ENCODE measurements at regions not wholly inside any gene's neighbourhood (a gene's known extent, or its start where the extent isn't known, plus 50 kb on each side); places are given as distances from the start of the nearest gene placed in this dataset.

DNA sequence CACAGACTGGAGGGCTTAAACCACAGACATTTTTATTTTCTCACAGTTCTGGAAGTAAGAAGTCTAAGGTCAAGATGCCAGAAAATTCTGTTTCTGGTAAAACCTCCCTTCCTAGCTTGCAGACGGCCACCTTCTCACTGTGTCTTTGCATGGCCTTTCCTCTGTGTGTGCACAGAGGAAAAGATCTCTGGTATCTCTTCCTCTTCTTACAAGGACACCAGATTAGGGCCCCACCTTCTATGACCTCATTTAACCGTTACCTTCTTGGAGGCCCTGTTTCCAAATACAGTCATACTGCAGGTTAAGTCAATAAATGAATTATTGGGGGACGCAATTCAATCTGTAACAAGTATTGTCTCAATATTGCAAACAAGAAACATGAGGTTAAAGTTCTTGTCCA, 63.0 kb upstream of the PRDX6 start (continued):
- TF ChIP-seq, protein P1, sequence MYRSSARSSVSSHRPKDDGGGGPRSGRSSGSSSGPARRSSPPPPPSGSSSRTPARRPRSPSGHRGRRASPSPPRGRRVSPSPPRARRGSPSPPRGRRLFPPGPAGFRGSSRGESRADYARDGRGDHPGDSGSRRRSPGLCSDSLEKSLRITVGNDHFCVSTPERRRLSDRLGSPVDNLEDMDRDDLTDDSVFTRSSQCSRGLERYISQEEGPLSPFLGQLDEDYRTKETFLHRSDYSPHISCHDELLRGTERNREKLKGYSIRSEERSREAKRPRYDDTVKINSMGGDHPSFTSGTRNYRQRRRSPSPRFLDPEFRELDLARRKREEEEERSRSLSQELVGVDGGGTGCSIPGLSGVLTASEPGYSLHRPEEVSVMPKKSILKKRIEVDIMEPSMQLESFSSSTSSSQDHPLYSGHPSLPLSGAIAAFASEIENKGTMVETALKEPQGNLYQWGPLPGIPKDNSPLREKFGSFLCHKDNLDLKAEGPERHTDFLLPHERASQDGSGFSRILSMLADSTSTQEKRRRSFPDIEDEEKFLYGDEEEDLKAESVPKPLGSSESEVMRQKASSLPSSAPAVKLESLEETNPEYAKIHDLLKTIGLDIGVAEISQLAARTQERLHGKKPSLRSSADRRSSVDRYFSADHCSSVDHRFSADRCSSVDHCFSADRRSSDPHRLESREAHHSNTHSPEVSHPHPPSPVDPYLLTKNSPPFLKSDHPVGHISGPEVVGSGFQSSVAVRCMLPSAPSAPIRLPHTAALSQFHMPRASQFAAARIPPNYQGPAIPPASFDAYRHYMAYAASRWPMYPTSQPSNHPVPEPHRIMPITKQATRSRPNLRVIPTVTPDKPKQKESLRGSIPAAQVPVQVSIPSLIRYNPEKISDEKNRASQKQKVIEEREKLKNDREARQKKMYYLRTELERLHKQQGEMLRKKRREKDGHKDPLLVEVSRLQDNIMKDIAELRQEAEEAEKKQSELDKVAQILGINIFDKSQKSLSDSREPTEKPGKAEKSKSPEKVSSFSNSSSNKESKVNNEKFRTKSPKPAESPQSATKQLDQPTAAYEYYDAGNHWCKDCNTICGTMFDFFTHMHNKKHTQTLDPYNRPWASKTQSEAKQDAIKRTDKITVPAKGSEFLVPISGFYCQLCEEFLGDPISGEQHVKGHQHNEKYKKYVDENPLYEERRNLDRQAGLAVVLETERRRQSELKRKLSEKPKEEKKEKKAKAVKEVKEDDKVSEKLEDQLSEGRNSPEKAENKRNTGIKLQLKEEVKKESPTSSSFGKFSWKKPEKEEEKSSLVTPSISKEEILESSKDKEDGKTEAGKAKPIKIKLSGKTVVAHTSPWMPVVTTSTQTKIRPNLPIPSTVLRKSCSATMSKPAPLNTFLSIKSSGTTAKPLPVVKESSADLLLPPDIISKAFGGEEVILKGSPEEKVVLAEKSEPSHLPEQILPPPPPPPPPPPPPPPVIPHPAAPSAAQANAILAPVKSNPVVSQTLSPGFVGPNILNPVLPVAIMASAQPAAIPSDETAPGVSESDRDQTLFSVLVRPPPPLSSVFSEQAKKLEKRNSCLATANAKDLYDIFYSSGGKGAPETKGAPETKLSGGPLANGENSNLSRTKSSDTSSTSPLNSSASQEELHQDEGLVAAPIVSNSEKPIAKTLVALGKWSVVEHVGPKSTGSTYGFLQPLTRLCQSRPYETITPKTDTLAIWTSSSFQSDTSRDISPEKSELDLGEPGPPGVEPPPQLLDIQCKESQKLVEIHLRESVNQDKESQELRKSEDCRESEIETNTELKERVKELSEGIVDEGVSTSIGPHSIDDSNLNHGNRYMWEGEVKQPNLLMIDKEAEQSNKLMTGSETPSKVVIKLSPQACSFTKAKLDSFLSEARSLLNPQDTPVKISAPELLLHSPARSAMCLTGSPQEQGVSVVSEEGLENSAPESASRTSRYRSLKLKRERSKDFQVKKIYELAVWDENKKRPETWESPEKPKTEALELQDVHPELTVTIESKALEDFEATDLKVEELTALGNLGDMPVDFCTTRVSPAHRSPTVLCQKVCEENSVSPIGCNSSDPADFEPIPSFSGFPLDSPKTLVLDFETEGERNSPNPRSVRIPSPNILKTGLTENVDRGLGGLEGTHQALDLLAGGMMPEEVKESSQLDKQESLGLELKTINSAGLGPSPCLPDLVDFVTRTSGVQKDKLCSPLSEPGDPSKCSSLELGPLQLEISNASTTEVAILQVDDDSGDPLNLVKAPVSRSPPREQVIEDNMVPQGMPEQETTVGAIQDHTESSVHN (IDR thresholded peaks at IDR 0.05; ENCODE audit: borderline replicate concordance in 1 of 2, low read depth in 1 of 2), result no peak
- TF ChIP-seq, protein P2, sequence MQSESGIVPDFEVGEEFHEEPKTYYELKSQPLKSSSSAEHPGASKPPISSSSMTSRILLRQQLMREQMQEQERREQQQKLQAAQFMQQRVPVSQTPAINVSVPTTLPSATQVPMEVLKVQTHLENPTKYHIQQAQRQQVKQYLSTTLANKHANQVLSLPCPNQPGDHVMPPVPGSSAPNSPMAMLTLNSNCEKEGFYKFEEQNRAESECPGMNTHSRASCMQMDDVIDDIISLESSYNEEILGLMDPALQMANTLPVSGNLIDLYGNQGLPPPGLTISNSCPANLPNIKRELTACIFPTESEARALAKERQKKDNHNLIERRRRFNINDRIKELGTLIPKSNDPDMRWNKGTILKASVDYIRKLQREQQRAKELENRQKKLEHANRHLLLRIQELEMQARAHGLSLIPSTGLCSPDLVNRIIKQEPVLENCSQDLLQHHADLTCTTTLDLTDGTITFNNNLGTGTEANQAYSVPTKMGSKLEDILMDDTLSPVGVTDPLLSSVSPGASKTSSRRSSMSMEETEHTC (IDR thresholded peaks at IDR 0.05), result no peak
- TF ChIP-seq, protein P3, sequence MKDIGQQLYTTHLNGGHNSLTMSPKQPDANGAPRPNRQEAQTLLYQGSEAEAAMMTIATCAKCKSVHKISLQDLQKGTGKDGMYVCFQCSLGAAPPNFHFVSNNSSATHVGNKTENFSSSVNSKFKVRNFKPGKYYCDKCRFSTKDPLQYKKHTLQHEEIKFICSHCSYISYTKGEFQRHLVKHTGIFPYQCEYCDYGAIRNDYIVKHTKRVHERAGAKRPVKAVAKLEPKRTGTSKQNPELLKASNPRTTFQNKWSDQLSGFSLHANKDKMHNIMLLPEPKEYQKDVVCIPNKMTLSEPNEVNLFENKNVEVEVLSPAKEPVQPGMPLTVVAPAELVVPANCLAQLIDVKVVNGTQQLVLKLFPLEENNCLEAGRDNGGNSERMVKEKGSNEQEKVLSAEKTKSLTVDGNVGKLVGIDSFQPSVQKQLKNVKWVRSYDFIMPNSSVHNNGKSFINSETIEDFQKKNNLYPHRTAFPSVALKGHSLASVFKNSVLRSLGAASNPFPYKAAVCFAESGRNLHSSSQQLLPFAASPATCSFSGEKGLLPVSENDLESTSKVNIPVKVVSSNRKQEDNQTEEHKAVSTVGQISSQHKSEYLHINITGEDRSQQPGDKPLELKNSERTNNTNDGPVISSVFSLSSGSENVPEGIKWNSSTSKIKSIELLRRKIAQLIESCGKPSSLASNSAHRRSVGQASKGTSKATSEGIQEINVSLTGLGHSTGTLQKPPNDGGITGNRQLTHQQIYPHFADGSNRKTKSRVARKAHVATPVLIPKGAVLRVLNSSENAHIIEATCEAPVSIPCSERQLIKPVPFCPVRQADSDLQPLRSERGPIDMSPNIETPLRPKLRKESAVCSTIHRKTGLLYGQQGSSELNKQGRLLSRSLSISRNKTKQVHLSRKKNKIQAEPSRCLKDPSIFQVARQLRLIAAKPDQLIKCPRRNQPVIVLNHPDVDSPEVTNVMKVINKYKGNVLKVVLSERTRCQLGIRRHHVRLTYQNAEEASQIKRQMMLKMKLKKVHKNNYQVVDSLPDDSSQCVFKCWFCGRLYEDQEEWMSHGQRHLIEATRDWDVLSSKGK (CRISPR knock-in tag; IDR thresholded peaks at IDR 0.05), result no peak
- TF ChIP-seq MECOM (CRISPR knock-in tag; IDR thresholded peaks at IDR 0.05), result no peak
- no peak for TF ChIP-seq ZFP30 (CRISPR knock-in tag; IDR thresholded peaks at IDR 0.05; ENCODE audit: borderline replicate concordance)
- no peak for TF ChIP-seq BDP1 (IDR thresholded peaks at IDR 0.05; ENCODE audit: insufficient read depth, insufficient read length)
- TF ChIP-seq JUND (IDR thresholded peaks at IDR 0.05; ENCODE audit: borderline replicate concordance, low read depth, low read length), result peak; percentile 80
- peak; percentile 83; the same call in 1 of the 3 replicates for TF ChIP-seq JUND (tag; IDR thresholded peaks at IDR 0.05; ENCODE audit: borderline replicate concordance, low read depth, low read length)
- TF ChIP-seq, protein P4, sequence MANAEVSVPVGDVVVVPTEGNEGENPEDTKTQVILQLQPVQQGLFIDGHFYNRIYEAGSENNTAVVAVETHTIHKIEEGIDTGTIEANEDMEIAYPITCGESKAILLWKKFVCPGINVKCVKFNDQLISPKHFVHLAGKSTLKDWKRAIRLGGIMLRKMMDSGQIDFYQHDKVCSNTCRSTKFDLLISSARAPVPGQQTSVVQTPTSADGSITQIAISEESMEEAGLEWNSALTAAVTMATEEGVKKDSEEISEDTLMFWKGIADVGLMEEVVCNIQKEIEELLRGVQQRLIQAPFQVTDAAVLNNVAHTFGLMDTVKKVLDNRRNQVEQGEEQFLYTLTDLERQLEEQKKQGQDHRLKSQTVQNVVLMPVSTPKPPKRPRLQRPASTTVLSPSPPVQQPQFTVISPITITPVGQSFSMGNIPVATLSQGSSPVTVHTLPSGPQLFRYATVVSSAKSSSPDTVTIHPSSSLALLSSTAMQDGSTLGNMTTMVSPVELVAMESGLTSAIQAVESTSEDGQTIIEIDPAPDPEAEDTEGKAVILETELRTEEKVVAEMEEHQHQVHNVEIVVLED (CRISPR knock-in tag; IDR thresholded peaks at IDR 0.05), result 0 out of 2 replicates have a peak, but pooled peaks have one; percentile 3
- TF ChIP-seq TBP (optimal IDR thresholded peaks at IDR 0.05; ENCODE audit: low read depth, low read length), result no peak
- TF ChIP-seq ATF7 (IDR thresholded peaks at IDR 0.05), result peak; percentile 84
- no peak for TF ChIP-seq HNRNPLL (IDR thresholded peaks at IDR 0.05; ENCODE audit: low read depth, low read length, poor library complexity, severe bottlenecking)
- 0 out of 2 replicates have a peak, but pooled peaks have one; percentile 26 for TF ChIP-seq JUN (IDR thresholded peaks at IDR 0.05; ENCODE audit: borderline replicate concordance, low read depth, low read length)
- TF ChIP-seq JUN (CRISPR knock-in tag; IDR thresholded peaks at IDR 0.05; ENCODE audit: borderline replicate concordance), result no peak
